ENCODE measurements at regions not wholly inside any gene's neighbourhood (a gene's known extent, or its start where the extent isn't known, plus 50 kb on each side); places are given as distances from the start of the nearest gene placed in this dataset.

GRCh38 chr21:35147439-35147838, 98.3 kb upstream of the RUNX1 start:
- DNase-seq (ENCODE audit: low spot score in 2 of 2) (no peak), FAIRE-seq (no peak)

GRCh38 chr21:35145626-35146233, 96.6 kb upstream of the RUNX1 start:
- DNase-seq (ENCODE audit: low spot score in 2 of 2) = no peak
- no peak for FAIRE-seq

- no peak for FAIRE-seq
- no peak for DNase-seq (ENCODE audit: low spot score in 2 of 2)
Observed at GRCh38 chr21:35144978-35145377, 95.9 kb upstream of the RUNX1 start.

GRCh38 chr21:35142036-35142815, 93.1 kb upstream of the RUNX1 start:
- no peak for DNase-seq (ENCODE audit: low spot score in 2 of 2)
- FAIRE-seq = no peak

- FAIRE-seq (no peak), DNase-seq (ENCODE audit: low spot score in 2 of 2) (no peak)
Observed at GRCh38 chr21:35139382-35139715, 90.2 kb upstream of the RUNX1 start.

GRCh38 chr21:35138665-35139381, 89.7 kb upstream of the RUNX1 start:
- no peak for DNase-seq (ENCODE audit: low spot score in 2 of 2)
- no peak for FAIRE-seq

- no peak for FAIRE-seq
- no peak for DNase-seq (ENCODE audit: low spot score in 2 of 2)
Observed at GRCh38 chr21:35136586-35137219, 87.6 kb upstream of the RUNX1 start.

- DNase-seq (ENCODE audit: low spot score in 2 of 2) (no peak), FAIRE-seq (no peak)
Observed at GRCh38 chr21:35136106-35136505, 87.0 kb upstream of the RUNX1 start.

- no peak for FAIRE-seq
- no peak for DNase-seq (ENCODE audit: low spot score in 2 of 2)
Observed at GRCh38 chr21:35135481-35135880, 86.4 kb upstream of the RUNX1 start.

- no peak for DNase-seq (ENCODE audit: low spot score in 2 of 2)
- no peak for FAIRE-seq
Observed at GRCh38 chr21:35134309-35134708, 85.2 kb upstream of the RUNX1 start.

- no peak for DNase-seq (ENCODE audit: low spot score in 2 of 2)
Observed at GRCh38 chr21:35128536-35128935, 79.4 kb upstream of the RUNX1 start.

GRCh38 chr21:35127851-35128250, 78.7 kb upstream of the RUNX1 start:
- DNase-seq (ENCODE audit: low spot score in 2 of 2) = no peak
- FAIRE-seq = no peak

More at GRCh38 chr21:35128536-35128935, 79.4 kb upstream of the RUNX1 start:
- FAIRE-seq = no peak

GRCh38 chr21:35127026-35127425, 77.9 kb upstream of the RUNX1 start:
- DNase-seq (ENCODE audit: low spot score in 2 of 2) (no peak), FAIRE-seq (no peak)

- FAIRE-seq (no peak), DNase-seq (ENCODE audit: low spot score in 2 of 2) (no peak)
Observed at GRCh38 chr21:35120631-35121180, 71.6 kb upstream of the RUNX1 start.

- DNase-seq (ENCODE audit: low spot score in 2 of 2) (no peak), FAIRE-seq (no peak)
Observed at GRCh38 chr21:35119501-35120047, 70.5 kb upstream of the RUNX1 start.

- no peak for FAIRE-seq
- DNase-seq (ENCODE audit: low spot score in 2 of 2) = no peak
Observed at GRCh38 chr21:35116777-35117176, 67.7 kb upstream of the RUNX1 start.

- FAIRE-seq = no peak
- DNase-seq (ENCODE audit: low spot score in 2 of 2) = no peak
Observed at GRCh38 chr21:35113064-35113463, 64.0 kb upstream of the RUNX1 start.

- no peak for DNase-seq (ENCODE audit: low spot score in 2 of 2)
- no peak for FAIRE-seq
Observed at GRCh38 chr21:35111321-35111930, 62.3 kb upstream of the RUNX1 start.

GRCh38 chr21:35108887-35109286, 59.8 kb upstream of the RUNX1 start:
- DNase-seq (ENCODE audit: low spot score in 2 of 2) (no peak), FAIRE-seq (no peak)

- FAIRE-seq (no peak), DNase-seq (ENCODE audit: low spot score in 2 of 2) (no peak)
Observed at GRCh38 chr21:35107520-35107919, 58.4 kb upstream of the RUNX1 start.
